Ishikawa (cell line): ENCODE measurements at regions not wholly inside any gene's neighbourhood (a gene's known extent, or its start where the extent isn't known, plus 50 kb on each side); places are given as distances from the start of the nearest gene placed in this dataset.

ENCODE experiments used
- CEBPB ChIP-seq: IDR thresholded peaks from 2 replicates; pipeline ENCODE4 v1.6.1; 2012
- EGR1 ChIP-seq: IDR thresholded peaks from 2 replicates; pipeline ENCODE4 v1.6.1; 2012
- EP300 ChIP-seq: IDR thresholded peaks from 2 replicates; pipeline ENCODE4 v1.6.1; 2012; ENCODE audit warnings: borderline replicate concordance
- FOXM1 ChIP-seq: IDR thresholded peaks from 2 replicates; pipeline ENCODE4 v1.6.1; 2012; ENCODE audit warnings: low read depth, borderline replicate concordance
- RAD21 ChIP-seq: IDR thresholded peaks from 2 replicates; pipeline ENCODE4 v1.6.1; 2012; ENCODE audit warnings: low read depth
- TAF1 ChIP-seq: IDR thresholded peaks from 2 replicates; pipeline ENCODE4 v1.6.1; 2012; ENCODE audit warnings: low read depth, mild to moderate bottlenecking
- YY1 ChIP-seq: IDR thresholded peaks from 2 replicates; pipeline ENCODE4 v1.6.1; 2012; ENCODE audit warnings: low read depth
- TF ChIP-seq, protein P1 (sequence below): IDR thresholded peaks from 2 replicates; pipeline ENCODE4 v1.6.1; 2012
- TF ChIP-seq, protein P2 (sequence below): IDR thresholded peaks from 2 replicates; pipeline ENCODE4 v1.6.1; 2012; ENCODE audit warnings: low read depth, mild to moderate bottlenecking

DNA sequence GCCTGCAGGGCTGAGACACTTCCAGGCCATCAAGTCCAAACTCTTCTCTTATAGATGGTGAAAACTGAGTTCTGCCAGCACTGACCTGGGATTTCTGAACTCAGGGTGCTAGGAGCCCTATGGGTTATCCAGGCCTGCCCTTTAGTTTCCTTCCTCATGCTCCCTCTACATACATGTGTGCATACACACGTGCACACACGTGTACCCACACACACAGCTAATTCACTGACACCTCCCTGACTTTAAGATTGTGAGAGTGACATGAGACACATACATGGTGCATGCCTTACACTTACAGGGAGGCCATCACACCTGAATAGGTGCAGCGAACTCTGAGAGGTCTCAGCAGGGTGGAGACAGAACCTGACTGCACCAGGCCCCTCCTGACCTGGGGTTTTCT, 267.4 kb downstream of the CYP26B1 start:
- TF ChIP-seq, protein P1, sequence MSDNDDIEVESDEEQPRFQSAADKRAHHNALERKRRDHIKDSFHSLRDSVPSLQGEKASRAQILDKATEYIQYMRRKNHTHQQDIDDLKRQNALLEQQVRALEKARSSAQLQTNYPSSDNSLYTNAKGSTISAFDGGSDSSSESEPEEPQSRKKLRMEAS, result no peak
- TF ChIP-seq EP300 (no peak), RAD21 (no peak), YY1 (no peak), TAF1 (no peak), CEBPB (no peak), FOXM1 (no peak), EGR1 (no peak)
- TF ChIP-seq, protein P2, sequence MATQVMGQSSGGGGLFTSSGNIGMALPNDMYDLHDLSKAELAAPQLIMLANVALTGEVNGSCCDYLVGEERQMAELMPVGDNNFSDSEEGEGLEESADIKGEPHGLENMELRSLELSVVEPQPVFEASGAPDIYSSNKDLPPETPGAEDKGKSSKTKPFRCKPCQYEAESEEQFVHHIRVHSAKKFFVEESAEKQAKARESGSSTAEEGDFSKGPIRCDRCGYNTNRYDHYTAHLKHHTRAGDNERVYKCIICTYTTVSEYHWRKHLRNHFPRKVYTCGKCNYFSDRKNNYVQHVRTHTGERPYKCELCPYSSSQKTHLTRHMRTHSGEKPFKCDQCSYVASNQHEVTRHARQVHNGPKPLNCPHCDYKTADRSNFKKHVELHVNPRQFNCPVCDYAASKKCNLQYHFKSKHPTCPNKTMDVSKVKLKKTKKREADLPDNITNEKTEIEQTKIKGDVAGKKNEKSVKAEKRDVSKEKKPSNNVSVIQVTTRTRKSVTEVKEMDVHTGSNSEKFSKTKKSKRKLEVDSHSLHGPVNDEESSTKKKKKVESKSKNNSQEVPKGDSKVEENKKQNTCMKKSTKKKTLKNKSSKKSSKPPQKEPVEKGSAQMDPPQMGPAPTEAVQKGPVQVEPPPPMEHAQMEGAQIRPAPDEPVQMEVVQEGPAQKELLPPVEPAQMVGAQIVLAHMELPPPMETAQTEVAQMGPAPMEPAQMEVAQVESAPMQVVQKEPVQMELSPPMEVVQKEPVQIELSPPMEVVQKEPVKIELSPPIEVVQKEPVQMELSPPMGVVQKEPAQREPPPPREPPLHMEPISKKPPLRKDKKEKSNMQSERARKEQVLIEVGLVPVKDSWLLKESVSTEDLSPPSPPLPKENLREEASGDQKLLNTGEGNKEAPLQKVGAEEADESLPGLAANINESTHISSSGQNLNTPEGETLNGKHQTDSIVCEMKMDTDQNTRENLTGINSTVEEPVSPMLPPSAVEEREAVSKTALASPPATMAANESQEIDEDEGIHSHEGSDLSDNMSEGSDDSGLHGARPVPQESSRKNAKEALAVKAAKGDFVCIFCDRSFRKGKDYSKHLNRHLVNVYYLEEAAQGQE, result no peak
